VCaP (cell line): ENCODE measurements at regions not wholly inside any gene's neighbourhood (a gene's known extent, or its start where the extent isn't known, plus 50 kb on each side); places are given as distances from the start of the nearest gene placed in this dataset.

Experiments used
- H3K27ac ChIP-seq: fragments of 450-650 bp; 2 replicates; pipeline ENCODE4 v1.5.1; 2017
- TF ChIP-seq, protein P1 (sequence below): fragments of 450-650 bp; conservative IDR thresholded peaks from 2 replicates; pipeline ENCODE4 v1.5.1; 2017; ENCODE audit warnings: mild to moderate bottlenecking, moderate library complexity

DNA sequence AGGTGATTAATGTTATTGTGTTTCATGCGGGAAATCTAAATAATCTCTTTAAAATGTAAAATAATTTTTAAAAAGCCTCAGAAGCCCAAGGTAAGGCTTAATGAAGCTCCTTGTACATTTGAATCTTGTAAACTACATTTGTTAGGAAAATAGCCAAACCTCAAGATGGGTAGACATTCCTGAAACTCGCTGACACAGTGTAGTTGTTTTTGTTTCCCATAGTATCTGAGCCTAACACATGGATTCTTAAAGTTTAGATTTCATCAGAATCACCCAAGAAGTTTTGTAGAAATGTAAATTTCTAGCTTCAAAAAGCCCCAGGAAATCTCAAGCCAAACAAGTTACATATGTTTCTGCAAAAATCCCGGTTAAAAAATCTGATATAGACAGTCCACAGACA is 1221.1 kb upstream of the ACVR2A start:
- TF ChIP-seq, protein P1, sequence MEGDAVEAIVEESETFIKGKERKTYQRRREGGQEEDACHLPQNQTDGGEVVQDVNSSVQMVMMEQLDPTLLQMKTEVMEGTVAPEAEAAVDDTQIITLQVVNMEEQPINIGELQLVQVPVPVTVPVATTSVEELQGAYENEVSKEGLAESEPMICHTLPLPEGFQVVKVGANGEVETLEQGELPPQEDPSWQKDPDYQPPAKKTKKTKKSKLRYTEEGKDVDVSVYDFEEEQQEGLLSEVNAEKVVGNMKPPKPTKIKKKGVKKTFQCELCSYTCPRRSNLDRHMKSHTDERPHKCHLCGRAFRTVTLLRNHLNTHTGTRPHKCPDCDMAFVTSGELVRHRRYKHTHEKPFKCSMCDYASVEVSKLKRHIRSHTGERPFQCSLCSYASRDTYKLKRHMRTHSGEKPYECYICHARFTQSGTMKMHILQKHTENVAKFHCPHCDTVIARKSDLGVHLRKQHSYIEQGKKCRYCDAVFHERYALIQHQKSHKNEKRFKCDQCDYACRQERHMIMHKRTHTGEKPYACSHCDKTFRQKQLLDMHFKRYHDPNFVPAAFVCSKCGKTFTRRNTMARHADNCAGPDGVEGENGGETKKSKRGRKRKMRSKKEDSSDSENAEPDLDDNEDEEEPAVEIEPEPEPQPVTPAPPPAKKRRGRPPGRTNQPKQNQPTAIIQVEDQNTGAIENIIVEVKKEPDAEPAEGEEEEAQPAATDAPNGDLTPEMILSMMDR, result no peak

DNA sequence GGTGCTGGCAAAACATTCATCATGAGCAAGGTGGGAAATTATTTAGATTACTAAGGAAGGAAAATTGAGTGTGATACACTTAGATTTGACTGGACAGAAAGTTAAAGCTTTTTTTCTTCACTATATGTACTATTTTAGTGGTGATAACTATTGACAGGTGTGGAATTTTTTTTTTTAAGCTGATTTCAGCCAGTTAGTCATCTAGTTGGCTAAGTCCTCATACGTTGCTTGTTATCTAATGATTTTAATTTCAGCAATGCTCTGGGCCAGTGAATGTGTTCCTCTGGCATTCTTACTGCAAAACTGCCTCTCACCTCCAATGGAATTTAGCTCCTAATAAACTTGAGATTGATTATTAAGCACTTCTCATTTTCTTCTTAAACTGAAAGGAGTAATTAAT is 1223.2 kb upstream of the ACVR2A start:
- TF ChIP-seq, protein P1, result no peak
- H3K27ac ChIP-seq, result no peak overlapping the region

More for the DNA sequence above, 1221.1 kb upstream of the ACVR2A start:
- no peak overlapping the region for H3K27ac ChIP-seq

DNA sequence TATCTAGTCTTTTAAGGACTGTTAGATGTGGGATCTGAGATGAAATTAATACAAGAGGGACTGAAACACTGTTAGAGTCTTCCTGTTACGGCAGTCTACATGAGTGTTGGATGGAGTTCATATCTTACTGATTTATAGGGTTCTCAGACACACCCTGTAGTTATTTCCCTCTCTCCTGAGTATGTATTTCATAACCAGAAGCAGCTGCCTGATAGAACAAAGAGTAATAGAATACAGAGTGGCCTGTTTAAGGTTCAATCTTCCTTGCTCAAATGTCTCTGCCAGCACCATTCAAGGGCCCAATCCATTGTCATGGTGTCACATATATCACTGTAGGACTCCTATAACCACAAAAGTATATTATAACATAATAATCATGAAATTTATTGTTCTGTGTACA is 1229.1 kb upstream of the ACVR2A start:
- no peak overlapping the region for H3K27ac ChIP-seq
- TF ChIP-seq, protein P1, result no peak

DNA sequence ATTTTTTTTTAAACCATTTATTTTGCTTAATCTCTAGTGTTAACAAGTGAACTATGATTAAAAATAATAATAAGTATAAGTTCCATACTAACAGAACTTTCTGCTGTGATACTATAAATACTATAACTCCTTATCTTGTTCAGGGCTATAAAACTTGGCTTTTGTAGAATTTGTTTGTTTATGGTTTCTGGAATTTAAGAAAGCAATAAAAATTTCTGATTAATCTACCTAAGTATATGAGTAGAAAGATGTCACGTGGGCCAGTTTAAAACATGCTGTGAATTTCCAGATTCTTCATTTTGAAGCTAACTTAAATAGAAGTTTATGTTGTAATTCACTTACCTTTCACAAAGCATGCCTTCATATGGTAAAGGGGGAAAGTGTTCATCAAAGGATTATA is 1236.3 kb upstream of the ACVR2A start:
- TF ChIP-seq, protein P1, result no peak
- H3K27ac ChIP-seq, result no peak overlapping the region

DNA sequence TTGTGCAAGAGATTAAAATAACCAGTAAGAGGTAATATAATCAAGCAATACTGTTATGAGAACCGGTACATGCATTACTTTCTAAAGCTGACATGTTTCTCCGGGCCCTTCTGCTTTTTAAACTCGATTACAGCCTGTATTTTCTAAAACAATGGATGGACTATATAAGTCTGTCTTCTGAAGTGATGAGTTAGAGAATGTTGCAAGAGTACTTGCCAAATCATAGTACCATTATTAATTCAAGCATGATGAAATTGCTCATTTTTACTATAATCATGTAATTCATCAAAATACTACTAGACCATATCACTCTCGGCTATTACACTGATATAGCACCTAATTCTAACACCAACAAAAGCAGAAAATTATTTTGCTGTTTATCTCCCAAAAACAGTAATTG is 1240.3 kb upstream of the ACVR2A start:
- no peak overlapping the region for H3K27ac ChIP-seq
- TF ChIP-seq, protein P1, result no peak

DNA sequence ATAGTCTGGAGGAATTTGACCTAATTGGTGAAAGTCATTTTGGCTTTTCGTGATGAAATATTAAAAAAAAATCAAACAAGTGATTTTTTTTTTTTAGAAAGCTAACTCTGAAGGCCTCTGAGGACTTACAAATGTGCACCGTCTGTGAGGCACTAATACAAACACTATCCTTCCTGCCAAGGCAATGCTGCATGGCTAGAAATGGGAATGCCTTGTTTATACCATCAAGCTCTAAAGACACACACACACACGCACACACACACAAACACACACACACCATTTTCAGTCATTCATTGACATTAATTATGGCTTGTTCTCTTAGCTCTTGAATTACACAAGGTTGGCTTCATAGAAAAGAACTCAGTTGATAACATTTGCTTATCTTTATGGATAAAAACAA is 1242.0 kb upstream of the ACVR2A start:
- TF ChIP-seq, protein P1, result no peak
- H3K27ac ChIP-seq, result no peak overlapping the region

DNA sequence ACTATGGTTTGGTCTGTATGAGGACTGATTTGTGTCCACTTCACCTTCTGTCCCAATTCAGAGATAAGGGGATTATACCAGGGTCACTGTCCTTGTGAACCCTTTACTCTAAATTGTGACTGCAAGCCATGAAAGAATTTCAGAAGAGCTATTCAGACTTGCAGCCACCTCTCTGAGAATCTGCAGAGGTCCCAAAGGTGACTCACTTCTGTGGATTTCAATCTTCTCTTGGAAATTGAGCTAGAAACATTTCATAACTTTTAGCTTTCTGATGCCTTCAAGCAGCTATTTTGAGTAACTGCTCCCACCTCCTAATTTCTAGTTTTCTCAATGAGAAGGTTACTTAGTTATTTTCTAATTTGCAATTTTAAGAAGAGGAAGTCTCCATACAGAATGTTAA is 1242.4 kb upstream of the ACVR2A start:
- TF ChIP-seq, protein P1, result no peak
- no peak overlapping the region for H3K27ac ChIP-seq

DNA sequence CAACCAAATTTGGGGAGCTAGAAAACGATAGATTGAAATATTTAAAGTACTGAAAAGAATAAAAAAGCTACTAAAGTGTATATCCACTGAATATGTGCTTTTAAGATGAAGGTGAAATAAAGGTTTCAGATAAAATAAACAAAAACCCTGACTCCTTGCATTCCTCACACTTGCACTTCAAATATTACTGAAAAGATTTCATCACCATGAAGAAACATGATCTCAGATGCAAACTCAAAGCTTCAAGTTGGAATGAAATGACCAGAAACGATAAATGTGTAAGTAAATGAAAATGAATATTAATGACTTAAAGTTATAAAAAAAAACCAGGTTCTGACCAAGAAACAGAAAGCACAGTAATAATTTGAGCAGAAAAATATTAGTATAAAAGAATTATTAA is 1246.0 kb upstream of the ACVR2A start:
- H3K27ac ChIP-seq, result no peak overlapping the region
- TF ChIP-seq, protein P1, result no peak
